Gastroesophageal sphincter (tissue), 3 donors: ENCODE measurements at regions not wholly inside any gene's neighbourhood (a gene's known extent, or its start where the extent isn't known, plus 50 kb on each side); places are given as distances from the start of the nearest gene placed in this dataset.

ENCODE experiments used
- POLR2A ChIP-seq, 2 donors: fragments of 450-650 bp; IDR thresholded peaks; one replicate each; pipeline ENCODE4 v1.6.1; 2017; ENCODE audit warnings: antibody characterized with exemption in 2 of 2, mild to moderate bottlenecking in 2 of 2, moderate library complexity in 1 of 2
- TF ChIP-seq, protein P1 (sequence below), 4 experiments: fragments of 200-600 bp in 2 of 4; fragments of 450-650 bp in 2 of 4; sonication (generic) in 1 of 4; IDR thresholded peaks; one replicate each; pipeline ENCODE4 v1.5.1; 2017 to 2019; ENCODE audit warnings: antibody characterized with exemption in 4 of 4, mild to moderate bottlenecking in 2 of 4, moderate library complexity in 2 of 4

DNA sequence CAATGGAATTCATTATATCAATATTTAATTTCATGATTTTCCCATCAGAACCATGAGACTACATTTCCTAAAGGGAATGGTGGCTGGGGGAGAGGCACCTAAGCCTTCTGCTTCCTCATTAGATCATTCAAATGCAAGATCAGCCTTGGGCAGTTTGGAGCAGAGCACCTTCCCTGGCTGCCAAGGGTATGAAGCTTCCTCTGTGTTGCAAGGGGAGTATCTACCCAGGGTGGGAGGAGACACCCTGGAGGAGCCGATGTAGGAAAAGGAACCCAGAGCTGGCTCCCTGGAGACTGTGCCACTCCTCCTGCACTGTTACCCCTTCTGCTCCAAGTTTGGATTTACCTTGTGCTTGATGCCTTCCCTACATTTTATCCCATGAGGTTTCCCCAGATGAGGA is 299.7 kb upstream of the PRDM1 start:
- TF ChIP-seq POLR2A (IDR thresholded peaks at IDR 0.05): no peak
- TF ChIP-seq, protein P1, sequence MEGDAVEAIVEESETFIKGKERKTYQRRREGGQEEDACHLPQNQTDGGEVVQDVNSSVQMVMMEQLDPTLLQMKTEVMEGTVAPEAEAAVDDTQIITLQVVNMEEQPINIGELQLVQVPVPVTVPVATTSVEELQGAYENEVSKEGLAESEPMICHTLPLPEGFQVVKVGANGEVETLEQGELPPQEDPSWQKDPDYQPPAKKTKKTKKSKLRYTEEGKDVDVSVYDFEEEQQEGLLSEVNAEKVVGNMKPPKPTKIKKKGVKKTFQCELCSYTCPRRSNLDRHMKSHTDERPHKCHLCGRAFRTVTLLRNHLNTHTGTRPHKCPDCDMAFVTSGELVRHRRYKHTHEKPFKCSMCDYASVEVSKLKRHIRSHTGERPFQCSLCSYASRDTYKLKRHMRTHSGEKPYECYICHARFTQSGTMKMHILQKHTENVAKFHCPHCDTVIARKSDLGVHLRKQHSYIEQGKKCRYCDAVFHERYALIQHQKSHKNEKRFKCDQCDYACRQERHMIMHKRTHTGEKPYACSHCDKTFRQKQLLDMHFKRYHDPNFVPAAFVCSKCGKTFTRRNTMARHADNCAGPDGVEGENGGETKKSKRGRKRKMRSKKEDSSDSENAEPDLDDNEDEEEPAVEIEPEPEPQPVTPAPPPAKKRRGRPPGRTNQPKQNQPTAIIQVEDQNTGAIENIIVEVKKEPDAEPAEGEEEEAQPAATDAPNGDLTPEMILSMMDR (IDR thresholded peaks at IDR 0.05): no peak
